ENCODE measurements at regions not wholly inside any gene's neighbourhood (a gene's known extent, or its start where the extent isn't known, plus 50 kb on each side); places are given as distances from the start of the nearest gene placed in this dataset.
"Not testable (repeated sequence)": the region's sequence is repeated elsewhere in the genome, so short reads cannot be mapped to it uniquely, and the experiment has no call there.

DNA sequence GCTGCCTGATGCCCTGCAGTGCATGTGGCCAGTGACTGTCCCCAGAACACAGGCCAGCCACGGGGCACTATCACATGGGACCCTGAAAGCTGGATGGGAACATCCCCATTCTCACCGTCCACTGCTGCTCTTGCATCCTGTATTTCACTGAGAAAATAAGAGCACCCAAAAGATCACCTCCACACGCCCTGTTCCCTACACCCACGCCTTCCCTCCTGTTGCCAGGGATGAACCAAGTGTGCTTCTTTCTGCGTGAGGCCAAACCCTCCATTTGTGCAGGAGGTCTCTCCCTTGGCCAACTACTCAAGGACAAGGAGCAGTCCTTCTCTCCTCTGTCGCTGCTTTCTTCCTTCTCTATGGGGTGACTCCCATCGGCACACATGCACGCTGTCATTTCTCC, 118.3 kb downstream of the LRRC37A3 start:
- not testable (repeated sequence) for DNase-seq (ENCODE audit: low spot score)

DNA sequence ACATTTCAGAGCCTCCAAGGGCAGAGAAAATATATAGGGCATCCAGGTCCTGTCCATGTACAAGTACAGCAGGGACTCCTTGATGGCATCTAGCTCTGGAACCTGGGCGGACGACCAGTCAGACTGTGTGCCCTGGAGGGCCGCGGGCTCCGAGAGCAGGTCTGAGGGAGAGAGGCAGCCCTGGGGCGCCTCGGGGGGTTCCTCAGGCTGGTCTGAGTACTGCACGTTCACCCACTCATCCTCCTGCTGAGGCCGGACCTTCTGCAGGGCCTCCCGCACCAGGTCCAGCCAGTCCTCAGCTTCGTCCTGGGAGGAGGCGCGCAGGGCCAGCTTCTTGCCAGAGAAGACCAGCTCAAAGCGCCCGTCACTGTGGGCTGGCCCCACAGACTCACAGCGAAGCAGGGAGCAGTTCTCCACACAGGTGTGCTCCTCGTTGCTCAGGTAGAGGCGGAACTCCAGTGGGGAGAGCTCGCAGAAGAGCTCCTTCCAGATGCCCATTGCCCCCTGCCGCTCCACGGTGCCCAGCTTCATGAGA, 118.8 kb downstream of the LRRC37A3 start:
- DNase-seq (ENCODE audit: low spot score) = not testable (repeated sequence)

DNA sequence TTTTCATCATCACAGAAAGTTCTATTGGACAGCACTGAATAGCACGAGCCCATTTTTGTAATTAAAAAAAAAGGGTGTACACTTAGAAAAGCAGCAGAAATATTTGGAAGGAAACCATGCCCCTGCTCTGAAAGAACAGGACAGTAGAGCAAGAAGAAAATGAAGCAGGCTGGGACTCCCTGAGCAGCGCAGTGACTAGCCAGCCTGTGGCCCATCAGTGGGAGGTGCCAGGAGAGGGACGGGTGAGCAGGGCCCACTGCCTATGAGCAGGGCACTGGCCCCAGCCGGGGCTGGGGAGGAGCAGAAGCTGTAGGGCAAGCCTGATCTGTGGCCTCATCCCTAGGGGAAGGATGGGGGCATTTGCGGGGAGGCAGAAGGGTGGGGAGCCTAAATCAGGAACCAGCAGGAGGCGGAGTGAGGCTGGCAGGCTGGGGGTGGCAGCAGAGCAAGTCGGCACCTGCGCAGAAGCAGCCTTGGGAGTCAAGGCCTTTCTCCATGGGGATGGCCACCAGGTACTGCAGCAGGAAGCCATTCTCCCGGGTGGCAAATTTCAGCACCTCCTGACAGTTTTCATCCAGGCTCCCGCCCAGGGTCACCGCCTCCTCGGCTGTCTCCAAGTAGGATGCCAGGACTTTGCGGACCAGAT, 119.6 kb downstream of the LRRC37A3 start:
- DNase-seq (ENCODE audit: low spot score) = not testable (repeated sequence)

GRCh38 chr17:64798961-64799360, 120.3 kb downstream of the LRRC37A3 start:
- not testable (repeated sequence) for DNase-seq (ENCODE audit: low spot score)

- DNase-seq (ENCODE audit: low spot score) = not testable (repeated sequence)
Observed at GRCh38 chr17:64798489-64798790, 120.8 kb downstream of the LRRC37A3 start.

GRCh38 chr17:64797746-64798488, 121.4 kb downstream of the LRRC37A3 start:
- not testable (repeated sequence) for DNase-seq (ENCODE audit: low spot score)

GRCh38 chr17:64795342-64795741, 123.9 kb downstream of the LRRC37A3 start:
- DNase-seq (ENCODE audit: low spot score) = not testable (repeated sequence)

- not testable (repeated sequence) for DNase-seq (ENCODE audit: low spot score)
Observed at GRCh38 chr17:64794548-64795274, 124.6 kb downstream of the LRRC37A3 start.

- not testable (repeated sequence) for DNase-seq (ENCODE audit: low spot score)
Observed at GRCh38 chr17:64794113-64794512, 125.2 kb downstream of the LRRC37A3 start.

DNA sequence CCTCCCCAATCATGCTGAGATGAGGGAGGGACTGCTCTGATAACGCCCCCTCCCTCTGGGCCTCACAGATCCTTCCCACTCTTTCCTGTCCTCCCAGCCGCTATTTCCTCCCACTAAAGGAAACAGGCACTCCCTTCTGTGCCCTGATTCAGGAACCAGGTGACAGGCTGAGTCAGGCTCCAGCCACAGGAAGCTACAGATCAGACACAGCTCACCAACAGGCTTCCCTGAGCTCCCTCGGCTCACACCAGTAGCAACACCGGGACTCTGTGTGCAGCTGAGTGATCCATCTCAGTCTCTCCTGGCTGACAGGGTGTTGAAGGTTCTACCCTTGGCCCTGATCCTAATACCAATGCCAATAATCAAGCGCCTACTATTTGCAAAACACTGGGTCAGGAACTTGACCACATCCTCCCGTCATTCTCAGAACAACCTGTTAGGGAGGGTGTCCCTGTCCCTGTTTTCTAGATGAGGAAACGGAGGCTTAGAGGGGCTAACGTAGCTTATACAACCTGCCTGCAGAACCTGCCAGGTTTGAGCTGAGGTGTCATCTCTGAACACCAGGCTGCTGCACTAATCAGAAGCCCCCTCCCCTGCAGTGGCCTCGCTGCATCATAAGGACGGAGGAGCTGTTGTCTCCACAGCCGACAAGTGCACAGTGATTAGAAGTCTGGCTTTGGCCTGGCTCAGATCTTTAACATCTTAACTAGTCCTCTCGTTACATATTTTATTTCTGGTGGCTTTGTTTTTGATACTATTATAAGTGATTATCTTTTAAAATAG, 126.3 kb downstream of the LRRC37A3 start:
- DNase-seq (ENCODE audit: low spot score) = peak; percentile 16

GRCh38 chr17:64792276-64792675, 127.0 kb downstream of the LRRC37A3 start:
- DNase-seq (ENCODE audit: low spot score) = peak; percentile 38

DNA sequence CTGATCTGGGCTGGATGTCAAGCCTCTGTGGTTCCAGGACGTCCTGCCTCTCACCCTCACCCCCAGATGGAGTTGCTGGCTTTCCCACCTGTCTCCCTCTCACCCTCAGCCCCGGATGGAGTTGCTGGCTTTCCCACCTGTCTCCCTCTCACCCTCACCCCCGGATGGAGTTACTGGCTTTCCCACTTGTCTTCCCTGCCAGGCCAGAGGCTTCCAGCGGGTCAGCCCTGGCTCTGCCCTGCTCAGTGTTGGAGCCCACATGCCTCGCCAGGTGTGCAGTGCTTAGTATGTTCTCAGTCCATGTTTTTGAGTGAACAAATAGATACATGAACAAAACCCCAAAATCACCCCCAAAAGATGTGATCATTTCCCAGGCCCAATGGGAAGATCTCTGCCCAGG, 127.6 kb downstream of the LRRC37A3 start:
- DNase-seq (ENCODE audit: low spot score) = not testable (repeated sequence)

GRCh38 chr17:64791226-64791625, 128.1 kb downstream of the LRRC37A3 start:
- not testable (repeated sequence) for DNase-seq (ENCODE audit: low spot score)

GRCh38 chr17:64790690-64791089, 128.6 kb upstream of the SMURF2 start:
- not testable (repeated sequence) for DNase-seq (ENCODE audit: low spot score)

GRCh38 chr17:64790193-64790592, 128.1 kb upstream of the SMURF2 start:
- DNase-seq (ENCODE audit: low spot score) = not testable (repeated sequence)

DNA sequence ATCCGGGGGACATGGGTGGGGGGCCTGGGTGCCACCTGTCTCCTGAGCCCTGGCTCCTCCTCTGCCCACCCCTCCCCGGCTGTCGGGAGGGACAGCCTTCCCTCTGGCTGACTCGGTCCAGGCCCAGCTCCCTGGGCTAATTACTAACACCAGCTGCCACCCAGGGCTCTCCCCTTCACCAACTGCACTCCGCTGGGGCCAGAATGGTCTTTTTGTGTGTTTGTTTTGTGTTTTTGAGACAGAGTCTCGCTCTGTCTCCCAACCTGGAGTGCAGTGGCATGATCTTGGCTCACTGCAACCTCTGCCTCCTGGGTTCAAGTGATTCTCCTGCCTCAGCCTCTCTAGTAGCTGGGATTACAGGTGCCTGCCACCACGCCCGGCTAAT, 126.9 kb upstream of the SMURF2 start:
- DNase-seq (ENCODE audit: low spot score) = peak; percentile 37

DNA sequence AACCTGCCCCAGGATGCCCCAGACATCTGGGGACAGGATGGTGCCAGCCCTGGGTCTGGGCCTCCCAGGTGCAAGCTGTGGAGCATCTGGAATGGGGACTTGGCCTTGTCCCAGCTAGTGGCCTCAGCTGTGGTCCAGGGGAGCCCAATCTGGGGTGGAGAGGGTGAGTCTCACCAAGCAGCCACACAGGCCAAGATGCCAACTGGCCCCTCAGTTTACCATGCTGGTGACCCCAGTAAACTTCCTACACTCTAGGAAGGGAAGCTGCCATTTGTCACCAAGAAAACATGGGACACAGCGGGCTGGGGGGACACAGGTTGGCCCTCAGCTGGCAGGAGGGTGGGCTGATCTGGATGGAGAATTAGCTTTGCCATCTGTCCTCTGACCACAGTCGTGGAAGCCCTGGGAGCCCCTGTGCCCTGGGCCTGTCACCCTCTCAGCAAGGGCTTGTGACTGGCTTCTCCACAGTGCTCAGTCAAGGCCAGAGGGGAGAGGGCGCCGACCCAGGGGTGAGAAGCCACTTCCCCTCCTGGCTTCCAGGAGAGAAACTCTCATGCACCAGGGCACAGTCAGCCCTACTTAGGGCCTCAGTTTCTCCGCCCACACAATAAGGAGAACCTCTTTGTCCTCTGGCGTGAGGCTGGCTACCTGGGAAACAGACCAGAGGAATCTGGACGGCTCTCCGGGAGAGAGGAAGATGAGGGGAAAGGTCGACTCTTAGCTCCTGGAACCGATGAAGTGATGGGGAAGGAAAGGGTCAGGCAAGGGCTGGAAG, 126.4 kb upstream of the SMURF2 start:
- peak; percentile 44 for DNase-seq (ENCODE audit: low spot score)

GRCh38 chr17:64787921-64788271, 125.8 kb upstream of the SMURF2 start:
- no peak for DNase-seq (ENCODE audit: low spot score)

DNA sequence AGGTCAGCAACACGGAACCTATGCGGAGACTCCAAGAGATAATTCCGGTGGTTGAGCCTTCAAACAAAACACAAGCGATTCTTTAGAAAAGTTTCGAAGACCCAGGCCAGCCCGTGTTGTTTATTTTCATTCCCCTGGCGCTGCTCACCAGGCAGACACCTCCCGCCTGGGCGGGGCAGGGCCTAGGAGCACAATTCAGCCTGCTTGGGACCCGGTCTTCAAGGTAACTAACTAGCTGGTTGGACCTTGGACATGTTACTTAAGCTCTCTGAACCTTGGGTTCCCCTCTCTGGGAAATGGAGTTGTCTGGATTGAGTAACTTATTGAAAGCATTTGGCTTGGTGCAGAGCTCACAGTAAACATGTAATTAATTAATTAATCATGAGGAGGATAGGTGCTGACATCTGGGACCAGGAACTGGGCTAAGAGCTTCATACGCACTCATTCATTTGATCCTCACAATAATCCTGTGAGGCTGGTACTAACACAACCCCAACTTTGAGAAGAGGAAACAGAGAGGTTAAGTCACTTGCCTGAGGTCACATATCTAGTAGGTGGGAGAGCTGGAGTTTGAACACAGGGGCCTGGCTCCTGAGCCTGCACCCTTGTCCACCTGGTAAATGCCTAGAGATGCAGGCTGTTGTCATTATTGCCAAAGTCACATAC, 125.3 kb upstream of the SMURF2 start:
- DNase-seq (ENCODE audit: low spot score) = no peak

- peak; percentile 42 for DNase-seq (ENCODE audit: low spot score)
Observed at GRCh38 chr17:64786337-64786736, 124.2 kb upstream of the SMURF2 start.

GRCh38 chr17:64785011-64785421, 122.9 kb upstream of the SMURF2 start:
- peak; percentile 55 for DNase-seq (ENCODE audit: low spot score)
